ENCODE measurements at regions not wholly inside any gene's neighbourhood (a gene's known extent, or its start where the extent isn't known, plus 50 kb on each side); places are given as distances from the start of the nearest gene placed in this dataset.

GRCh38 chr1:29667951-29668350 lies 431.6 kb downstream of the PTPRU start:
- Histone ChIP-seq H3K36me3 (no peaks in the 10 kb centered on the region), H3K27me3 (no peaks in the 10 kb centered on the region), H3K4me2 (no peak overlapping the region), H2AFZ (replicated peaks) (no peak overlapping the region), H3K9ac (no peak overlapping the region), H4K20me1 (ENCODE audit: low read depth) (no peaks in the 10 kb centered on the region), H3K79me2 (ENCODE audit: low read depth) (no peaks in the 10 kb centered on the region), H3F3A (ENCODE audit: low read depth) (peaks cover 13% of the 10 kb centered on the region), H3K4me3 (no peak overlapping the region), H3K27ac (no peak overlapping the region), H3K4me1 (peaks cover 20% of the 10 kb centered on the region), H3K9me3 (ENCODE audit: low read depth) (no peaks in the 10 kb centered on the region)
- Mint-ChIP-seq H3K27ac (no peak overlapping the region), H3K9me3 (peaks cover 3% of the 10 kb centered on the region), H3K36me3 (no peaks in the 10 kb centered on the region), H3K4me1 (peaks cover 22% of the 10 kb centered on the region), H3K27me3 (ENCODE audit: insufficient read depth, low read depth) (peaks cover 5% of the 10 kb centered on the region), H3K4me3 (no peak overlapping the region)
- no peak for DNase-seq (ENCODE audit: low spot score)
- TF ChIP-seq EZH2phosphoT487 (IDR thresholded peaks at IDR 0.05), result no peak
- TF ChIP-seq CTCF (IDR thresholded peaks at IDR 0.05), result no peak
- TF ChIP-seq EZH2 (IDR thresholded peaks at IDR 0.05), result no peak

GRCh38 chr1:29664711-29665110 lies 428.4 kb downstream of the PTPRU start:
- Mint-ChIP-seq H3K36me3 (no peaks in the 10 kb centered on the region), H3K9me3 (peaks cover 26% of the 10 kb centered on the region), H3K27ac (no peak overlapping the region), H3K4me3 (no peak overlapping the region), H3K4me1 (peaks cover 12% of the 10 kb centered on the region), H3K27me3 (ENCODE audit: insufficient read depth, low read depth) (peaks cover 2% of the 10 kb centered on the region)
- Histone ChIP-seq H3K36me3 (no peaks in the 10 kb centered on the region), H3K27me3 (no peaks in the 10 kb centered on the region), H3K9ac (no peak overlapping the region), H3K4me3 (no peak overlapping the region), H4K20me1 (ENCODE audit: low read depth) (no peaks in the 10 kb centered on the region), H2AFZ (replicated peaks) (peak overlapping the region; percentile 40), H3K4me2 (peak overlapping the region; percentile 31), H3K9me3 (ENCODE audit: low read depth) (peaks cover 3% of the 10 kb centered on the region), H3F3A (ENCODE audit: low read depth) (peaks cover 13% of the 10 kb centered on the region), H3K4me1 (peaks cover 20% of the 10 kb centered on the region), H3K27ac (no peak overlapping the region), H3K79me2 (ENCODE audit: low read depth) (no peaks in the 10 kb centered on the region)
- TF ChIP-seq EZH2 (IDR thresholded peaks at IDR 0.05) (no peak), CTCF (IDR thresholded peaks at IDR 0.05) (no peak), EZH2phosphoT487 (IDR thresholded peaks at IDR 0.05) (no peak)
- DNase-seq (ENCODE audit: low spot score), result peak; percentile 34

DNA sequence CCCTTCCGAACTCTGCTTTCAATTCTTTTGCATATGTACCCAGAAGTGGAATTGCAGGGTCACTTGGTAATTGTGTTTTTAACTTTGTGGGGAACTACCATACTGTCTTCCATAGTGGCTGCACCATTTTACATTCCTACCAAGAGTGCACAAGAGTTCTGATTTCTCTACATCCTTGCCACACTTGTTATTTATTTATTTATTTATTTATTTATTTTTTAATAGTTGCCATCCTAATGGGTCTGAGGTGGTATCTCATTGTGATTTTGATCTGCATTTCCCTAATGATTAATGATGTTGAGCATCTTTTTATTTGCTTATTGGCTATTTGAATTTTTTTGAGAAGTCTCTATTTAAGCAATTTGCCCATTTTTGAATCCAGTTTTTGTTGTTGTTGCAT lies 422.4 kb downstream of the PTPRU start:
- Histone ChIP-seq H2AFZ (replicated peaks) (no peak overlapping the region), H3K27ac (no peak overlapping the region), H3F3A (ENCODE audit: low read depth) (no peaks in the 10 kb centered on the region), H3K4me2 (no peak overlapping the region), H3K4me3 (no peak overlapping the region), H3K4me1 (peaks cover 3% of the 10 kb centered on the region), H4K20me1 (ENCODE audit: low read depth) (no peaks in the 10 kb centered on the region), H3K9me3 (ENCODE audit: low read depth) (peaks cover 3% of the 10 kb centered on the region), H3K36me3 (no peaks in the 10 kb centered on the region), H3K79me2 (ENCODE audit: low read depth) (no peaks in the 10 kb centered on the region), H3K9ac (no peak overlapping the region), H3K27me3 (no peaks in the 10 kb centered on the region)
- Mint-ChIP-seq H3K36me3 (no peaks in the 10 kb centered on the region), H3K27ac (no peak overlapping the region), H3K4me3 (no peak overlapping the region), H3K27me3 (ENCODE audit: insufficient read depth, low read depth) (peaks cover 6% of the 10 kb centered on the region), H3K9me3 (peaks cover 35% of the 10 kb centered on the region), H3K4me1 (no peaks in the 10 kb centered on the region)
- no peak for DNase-seq (ENCODE audit: low spot score)
- TF ChIP-seq EZH2phosphoT487 (IDR thresholded peaks at IDR 0.05) (no peak), EZH2 (IDR thresholded peaks at IDR 0.05) (no peak), CTCF (IDR thresholded peaks at IDR 0.05) (no peak)

Measured in neural progenitor cell (in vitro differentiated cells).